Neural progenitor cell (in vitro differentiated cells): ENCODE measurements at regions not wholly inside any gene's neighbourhood (a gene's known extent, or its start where the extent isn't known, plus 50 kb on each side); places are given as distances from the start of the nearest gene placed in this dataset.

Experiments used
- DNase-seq: peaks from one replicate; pipeline ENCODE4 v3.0.0-alpha.2; 2016; ENCODE audit warnings: low spot score
- H2AFZ ChIP-seq: fragments of 200-600 bp; sonication (generic); replicated peaks from 2 replicates; pipeline ENCODE4 v1.6.1; 2016; ENCODE audit warnings: antibody characterized with exemption
- H3F3A ChIP-seq: fragments of 200-600 bp; sonication (generic); 2 replicates; pipeline ENCODE4 v1.6.1; 2016; ENCODE audit warnings: antibody characterized with exemption, low read depth
- H3K27ac ChIP-seq: fragments of 200-600 bp; sonication (generic); 2 replicates; pipeline ENCODE4 v1.5.1; 2016; ENCODE audit warnings: mild to moderate bottlenecking
- H3K27me3 ChIP-seq: fragments of 200-600 bp; sonication (generic); 2 replicates; pipeline ENCODE4 v1.6.1; 2016; ENCODE audit warnings: mild to moderate bottlenecking, moderate library complexity
- H3K36me3 ChIP-seq: fragments of 200-600 bp; sonication (generic); 2 replicates; pipeline ENCODE4 v1.5.1; 2016
- H3K4me1 ChIP-seq: fragments of 200-600 bp; sonication (generic); 2 replicates; pipeline ENCODE4 v1.6.1; 2016; ENCODE audit warnings: mixed run types
- H3K4me2 ChIP-seq: fragments of 200-600 bp; sonication (generic); 2 replicates; pipeline ENCODE4 v1.6.1; 2016
- H3K4me3 ChIP-seq: fragments of 200-600 bp; sonication (generic); 2 replicates; pipeline ENCODE4 v1.5.1; 2016
- H3K79me2 ChIP-seq: fragments of 200-600 bp; sonication (generic); 2 replicates; pipeline ENCODE4 v1.6.1; 2016; ENCODE audit warnings: low read depth
- H3K9ac ChIP-seq: fragments of 200-600 bp; sonication (generic); 2 replicates; pipeline ENCODE4 v1.6.1; 2016
- H3K9me3 ChIP-seq: fragments of 200-600 bp; sonication (generic); 2 replicates; pipeline ENCODE4 v1.5.1; 2016; ENCODE audit warnings: low read depth
- H4K20me1 ChIP-seq: fragments of 200-600 bp; sonication (generic); 2 replicates; pipeline ENCODE4 v1.6.1; 2016; ENCODE audit warnings: low read depth
- H3K27ac Mint-ChIP-seq: 3 replicates; pipeline ENCODE4 v1.8.0; 2021; ENCODE audit warnings: mixed read lengths
- H3K27me3 Mint-ChIP-seq: 2 replicates; pipeline ENCODE4 v1.8.0; 2022; ENCODE audit warnings: low read depth, mild to moderate bottlenecking, inconsistent platforms, moderate library complexity, mixed read lengths; ENCODE audit not compliant: insufficient read depth
- H3K36me3 Mint-ChIP-seq: 3 replicates; pipeline ENCODE4 v1.8.0; 2021; ENCODE audit warnings: mixed read lengths
- H3K4me1 Mint-ChIP-seq: 3 replicates; pipeline ENCODE4 v1.8.0; 2021; ENCODE audit warnings: mixed read lengths
- H3K4me3 Mint-ChIP-seq: 3 replicates; pipeline ENCODE4 v1.8.0; 2021; ENCODE audit warnings: mild to moderate bottlenecking, moderate library complexity, mixed read lengths
- H3K9me3 Mint-ChIP-seq: 3 replicates; pipeline ENCODE4 v1.8.0; 2020; ENCODE audit warnings: mixed read lengths
- EZH2 ChIP-seq: fragments of 200-600 bp; sonication (generic); IDR thresholded peaks from 2 replicates; pipeline ENCODE4 v1.6.1; 2017; ENCODE audit warnings: antibody characterized with exemption, mild to moderate bottlenecking, moderate library complexity
- EZH2phosphoT487 ChIP-seq: fragments of 200-600 bp; sonication (generic); IDR thresholded peaks from 2 replicates; pipeline ENCODE4 v1.6.1; 2017; ENCODE audit warnings: antibody characterized with exemption
- TF ChIP-seq, protein P1 (sequence below): fragments of 200-600 bp; sonication (generic); IDR thresholded peaks from 2 replicates; pipeline ENCODE4 v1.5.1; 2017; ENCODE audit warnings: antibody characterized with exemption, mild to moderate bottlenecking

DNA sequence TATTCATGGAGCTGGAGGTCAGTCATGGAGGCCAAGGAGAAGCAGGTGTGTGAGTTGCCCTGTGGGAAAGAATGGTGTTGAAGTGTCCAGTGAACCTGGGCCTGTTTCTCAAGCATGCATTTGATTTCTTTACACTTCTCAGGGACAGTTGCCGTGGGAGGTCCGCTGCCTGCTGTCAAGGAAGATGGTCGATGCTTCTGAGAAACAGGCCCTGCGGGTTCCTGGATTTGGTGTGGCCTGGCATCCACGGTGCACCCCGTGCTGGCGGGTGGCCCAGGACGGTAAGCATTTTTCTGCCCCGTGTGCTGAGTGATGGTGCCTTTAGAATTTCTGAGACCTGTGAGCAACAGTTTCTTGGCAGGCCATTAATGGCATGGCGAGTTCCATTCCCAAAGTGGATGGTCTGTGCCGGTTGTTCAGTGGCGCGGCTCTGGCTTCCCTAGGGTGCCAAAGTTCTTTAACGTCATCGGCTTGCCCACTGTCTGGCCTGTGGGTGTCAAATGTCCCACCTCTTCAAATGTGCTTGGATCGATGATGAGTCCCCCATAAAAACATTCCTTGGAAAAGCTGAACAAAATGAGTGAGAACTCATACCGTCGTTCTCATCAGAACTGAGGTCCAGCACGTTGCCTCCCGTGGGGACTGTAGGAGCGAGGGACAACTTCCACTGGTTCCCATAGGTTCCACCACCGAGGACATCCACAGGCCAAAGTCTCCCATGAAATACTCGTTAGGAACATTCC, 107.2 kb downstream of the SNRPN start:
- TF ChIP-seq, protein P1, sequence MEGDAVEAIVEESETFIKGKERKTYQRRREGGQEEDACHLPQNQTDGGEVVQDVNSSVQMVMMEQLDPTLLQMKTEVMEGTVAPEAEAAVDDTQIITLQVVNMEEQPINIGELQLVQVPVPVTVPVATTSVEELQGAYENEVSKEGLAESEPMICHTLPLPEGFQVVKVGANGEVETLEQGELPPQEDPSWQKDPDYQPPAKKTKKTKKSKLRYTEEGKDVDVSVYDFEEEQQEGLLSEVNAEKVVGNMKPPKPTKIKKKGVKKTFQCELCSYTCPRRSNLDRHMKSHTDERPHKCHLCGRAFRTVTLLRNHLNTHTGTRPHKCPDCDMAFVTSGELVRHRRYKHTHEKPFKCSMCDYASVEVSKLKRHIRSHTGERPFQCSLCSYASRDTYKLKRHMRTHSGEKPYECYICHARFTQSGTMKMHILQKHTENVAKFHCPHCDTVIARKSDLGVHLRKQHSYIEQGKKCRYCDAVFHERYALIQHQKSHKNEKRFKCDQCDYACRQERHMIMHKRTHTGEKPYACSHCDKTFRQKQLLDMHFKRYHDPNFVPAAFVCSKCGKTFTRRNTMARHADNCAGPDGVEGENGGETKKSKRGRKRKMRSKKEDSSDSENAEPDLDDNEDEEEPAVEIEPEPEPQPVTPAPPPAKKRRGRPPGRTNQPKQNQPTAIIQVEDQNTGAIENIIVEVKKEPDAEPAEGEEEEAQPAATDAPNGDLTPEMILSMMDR = no peak
- TF ChIP-seq EZH2phosphoT487 (no peak), EZH2 (no peak)

DNA sequence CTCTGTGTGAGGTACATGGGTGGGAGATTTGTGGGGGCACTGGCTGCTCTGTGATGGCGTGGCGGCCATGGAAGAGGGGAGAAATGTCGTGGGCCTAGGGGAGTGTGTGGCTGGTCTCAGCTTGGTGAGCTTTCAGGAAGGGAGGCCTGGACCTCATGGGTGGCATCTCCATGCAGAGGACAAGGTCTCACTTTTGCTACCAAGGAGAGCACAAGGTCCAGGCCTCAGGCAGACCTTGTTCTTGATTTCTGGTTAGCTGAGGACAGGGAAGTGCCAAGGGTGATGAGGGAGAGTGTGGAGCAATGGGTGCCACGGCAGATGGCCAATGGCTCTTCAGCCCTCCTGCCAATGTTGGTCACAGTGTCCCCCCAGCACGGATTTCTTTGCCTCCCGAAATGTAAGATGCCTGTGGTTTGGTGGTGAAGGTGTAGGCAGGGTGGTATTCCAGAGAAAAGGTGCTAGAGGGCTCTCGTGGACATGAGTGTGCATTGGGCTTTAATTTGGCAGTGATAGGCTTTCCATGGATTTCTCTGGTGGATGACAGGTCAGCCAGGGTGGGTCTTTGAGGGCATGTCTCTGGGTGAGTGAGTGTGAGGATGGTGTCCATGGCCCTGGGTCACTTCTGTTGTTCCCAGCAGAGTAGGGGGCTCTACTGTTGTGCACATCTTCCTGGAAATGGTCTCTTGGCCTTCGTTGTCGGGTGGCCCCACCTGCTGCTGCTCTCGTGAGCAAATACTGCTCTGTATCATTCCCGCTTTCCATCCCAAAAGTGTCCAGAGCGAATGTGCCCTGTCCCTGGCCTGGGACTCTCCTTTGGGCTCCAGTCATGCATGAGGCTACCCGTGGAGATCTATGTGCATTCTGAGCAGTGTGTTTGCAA, 108.0 kb downstream of the SNRPN start:
- H3K4me3 Mint-ChIP-seq = no peak overlapping the region
- H4K20me1 ChIP-seq = no peaks in the 10 kb centered on the region
- peaks cover 40% of the 10 kb centered on the region for H3K36me3 ChIP-seq
- H3K27ac Mint-ChIP-seq = no peak overlapping the region
- no peaks in the 10 kb centered on the region for H3F3A ChIP-seq
- H3K9ac ChIP-seq = no peak overlapping the region
- TF ChIP-seq, protein P1 = no peak
- TF ChIP-seq EZH2 (no peak), EZH2phosphoT487 (no peak)
- H2AFZ ChIP-seq = no peak overlapping the region
- H3K79me2 ChIP-seq = peaks cover 27% of the 10 kb centered on the region
- H3K4me1 ChIP-seq = no peaks in the 10 kb centered on the region
- no peak overlapping the region for H3K4me3 ChIP-seq
- H3K27ac ChIP-seq = no peak overlapping the region
- H3K9me3 Mint-ChIP-seq = peaks cover 100% of the 10 kb centered on the region
- H3K4me1 Mint-ChIP-seq = no peaks in the 10 kb centered on the region
- no peaks in the 10 kb centered on the region for H3K27me3 ChIP-seq
- H3K36me3 Mint-ChIP-seq = peaks cover 100% of the 10 kb centered on the region
- no peak for DNase-seq
- no peak overlapping the region for H3K4me2 ChIP-seq
- H3K9me3 ChIP-seq = peaks cover 23% of the 10 kb centered on the region
- peaks cover 29% of the 10 kb centered on the region for H3K27me3 Mint-ChIP-seq

More for the DNA sequence above, 107.2 kb downstream of the SNRPN start:
- Histone ChIP-seq H3K4me3 (no peak overlapping the region), H3K27me3 (no peaks in the 10 kb centered on the region), H3K36me3 (peaks cover 38% of the 10 kb centered on the region), H3K9ac (no peak overlapping the region), H3K79me2 (peaks cover 31% of the 10 kb centered on the region), H2AFZ (no peak overlapping the region), H3K4me2 (no peak overlapping the region), H3K27ac (no peak overlapping the region), H3K9me3 (peaks cover 20% of the 10 kb centered on the region), H3K4me1 (no peaks in the 10 kb centered on the region), H4K20me1 (no peaks in the 10 kb centered on the region), H3F3A (no peaks in the 10 kb centered on the region)
- Mint-ChIP-seq H3K27ac (no peak overlapping the region), H3K4me3 (no peak overlapping the region), H3K27me3 (peaks cover 27% of the 10 kb centered on the region), H3K9me3 (peaks cover 100% of the 10 kb centered on the region), H3K4me1 (no peaks in the 10 kb centered on the region), H3K36me3 (peaks cover 99% of the 10 kb centered on the region)
- DNase-seq = no peak

DNA sequence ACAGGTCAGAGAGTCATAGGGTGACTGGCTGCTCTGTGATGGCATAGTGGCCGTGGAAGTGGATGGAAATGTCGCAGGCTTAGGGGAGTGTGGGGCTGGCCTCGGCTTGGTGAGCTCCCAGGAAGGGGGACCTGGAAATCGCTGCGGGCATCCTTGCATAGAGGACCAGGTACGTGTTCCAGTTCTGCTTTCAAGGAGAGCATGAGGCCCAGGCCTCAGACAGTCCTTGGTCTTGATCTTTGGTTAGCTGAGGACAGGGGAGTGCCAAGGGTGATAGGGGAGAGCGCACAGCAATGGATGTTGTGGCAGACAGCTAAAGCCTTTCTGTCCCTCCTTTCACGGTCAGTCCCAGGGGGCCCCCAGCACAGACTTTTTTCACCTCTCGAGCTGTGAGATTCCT, 110.5 kb downstream of the SNRPN start:
- DNase-seq = no peak
- Mint-ChIP-seq H3K4me3 (no peak overlapping the region), H3K4me1 (no peaks in the 10 kb centered on the region), H3K27me3 (peaks cover 24% of the 10 kb centered on the region), H3K9me3 (peaks cover 100% of the 10 kb centered on the region), H3K27ac (no peak overlapping the region), H3K36me3 (peaks cover 99% of the 10 kb centered on the region)
- Histone ChIP-seq H3K4me2 (no peak overlapping the region), H3K4me1 (no peaks in the 10 kb centered on the region), H3K9ac (no peak overlapping the region), H3K79me2 (peaks cover 21% of the 10 kb centered on the region), H3K9me3 (peaks cover 28% of the 10 kb centered on the region), H4K20me1 (no peaks in the 10 kb centered on the region), H3K27ac (no peak overlapping the region), H3K27me3 (no peaks in the 10 kb centered on the region), H3K4me3 (no peak overlapping the region), H3F3A (no peaks in the 10 kb centered on the region), H2AFZ (no peak overlapping the region), H3K36me3 (peaks cover 34% of the 10 kb centered on the region)
- TF ChIP-seq EZH2phosphoT487 (no peak), EZH2 (no peak)
- TF ChIP-seq, protein P1 = no peak
